Type B pancreatic cell (in vitro differentiated cells): ENCODE measurements at regions not wholly inside any gene's neighbourhood (a gene's known extent, or its start where the extent isn't known, plus 50 kb on each side); places are given as distances from the start of the nearest gene placed in this dataset.

Source experiments
- DNase-seq: peaks from one replicate; pipeline ENCODE4 v3.0.0; 2021; ENCODE audit warnings: mixed read lengths; ENCODE audit not compliant: unreplicated experiment; ENCODE audit errors: extremely low spot score
- H3K27ac Mint-ChIP-seq: 2 replicates; pipeline ENCODE4 v1.8.0; 2021; ENCODE audit warnings: mild to moderate bottlenecking, mixed read lengths
- H3K27me3 Mint-ChIP-seq: 2 replicates; pipeline ENCODE4 v1.8.0; 2021; ENCODE audit warnings: mixed read lengths
- H3K36me3 Mint-ChIP-seq: 2 replicates; pipeline ENCODE4 v1.8.0; 2021; ENCODE audit warnings: mixed read lengths
- H3K4me1 Mint-ChIP-seq: one replicate; pipeline ENCODE4 v1.8.0; 2021; ENCODE audit warnings: mixed read lengths; ENCODE audit not compliant: unreplicated experiment
- H3K4me3 Mint-ChIP-seq: 2 replicates; pipeline ENCODE4 v1.8.0; 2021; ENCODE audit warnings: mild to moderate bottlenecking, mixed read lengths
- H3K9me3 Mint-ChIP-seq: 2 replicates; pipeline ENCODE4 v1.8.0; 2021; ENCODE audit warnings: mixed read lengths
- CTCF ChIP-seq: fragments of 200-600 bp; sonication (generic); conservative IDR thresholded peaks from 2 replicates; pipeline ENCODE4 v1.5.0; 2021; ENCODE audit warnings: antibody characterized with exemption, mild to moderate bottlenecking

- H3K27me3 Mint-ChIP-seq: no peaks in the 10 kb centered on the region
- no peaks in the 10 kb centered on the region for H3K36me3 Mint-ChIP-seq
- DNase-seq: no peak
- H3K9me3 Mint-ChIP-seq: no peaks in the 10 kb centered on the region
- H3K27ac Mint-ChIP-seq: no peak overlapping the region
- no peak overlapping the region for H3K4me3 Mint-ChIP-seq
- TF ChIP-seq CTCF: no peak
- no peaks in the 10 kb centered on the region for H3K4me1 Mint-ChIP-seq
Measured at GRCh38 chrX:147788641-147789350, 122.9 kb upstream of the FMR1 start.

GRCh38 chrX:147800663-147801062 lies 111.1 kb upstream of the FMR1 start:
- no peak for TF ChIP-seq CTCF
- H3K4me1 Mint-ChIP-seq: peaks cover 6% of the 10 kb centered on the region

GRCh38 chrX:147803948-147804347 lies 107.8 kb upstream of the FMR1 start:
- TF ChIP-seq CTCF: peak; percentile 70
- no peak overlapping the region for H3K4me3 Mint-ChIP-seq
- no peaks in the 10 kb centered on the region for H3K9me3 Mint-ChIP-seq
- H3K36me3 Mint-ChIP-seq: no peaks in the 10 kb centered on the region
- H3K27me3 Mint-ChIP-seq: no peaks in the 10 kb centered on the region
- H3K27ac Mint-ChIP-seq: no peak overlapping the region
- DNase-seq: no peak
- peaks cover 6% of the 10 kb centered on the region for H3K4me1 Mint-ChIP-seq

More at GRCh38 chrX:147800663-147801062, 111.1 kb upstream of the FMR1 start:
- Mint-ChIP-seq H3K36me3 (no peaks in the 10 kb centered on the region), H3K27ac (no peak overlapping the region), H3K27me3 (no peaks in the 10 kb centered on the region), H3K4me3 (no peak overlapping the region), H3K9me3 (no peaks in the 10 kb centered on the region)
- no peak for DNase-seq

- H3K27me3 Mint-ChIP-seq: no peaks in the 10 kb centered on the region
- TF ChIP-seq CTCF: no peak
- DNase-seq: no peak
- H3K9me3 Mint-ChIP-seq: no peaks in the 10 kb centered on the region
- no peak overlapping the region for H3K27ac Mint-ChIP-seq
- no peaks in the 10 kb centered on the region for H3K4me1 Mint-ChIP-seq
- H3K4me3 Mint-ChIP-seq: no peak overlapping the region
- no peaks in the 10 kb centered on the region for H3K36me3 Mint-ChIP-seq
Measured at GRCh38 chrX:147811803-147812202, 99.9 kb upstream of the FMR1 start.

- no peaks in the 10 kb centered on the region for H3K36me3 Mint-ChIP-seq
- TF ChIP-seq CTCF: no peak
- DNase-seq: no peak
Measured at GRCh38 chrX:147827070-147827469, 84.6 kb upstream of the FMR1 start.

GRCh38 chrX:147828719-147829118 lies 83.0 kb upstream of the FMR1 start:
- H3K27me3 Mint-ChIP-seq: no peaks in the 10 kb centered on the region
- H3K9me3 Mint-ChIP-seq: peaks cover 5% of the 10 kb centered on the region
- no peak for DNase-seq
- H3K27ac Mint-ChIP-seq: no peak overlapping the region
- no peak for TF ChIP-seq CTCF
- no peaks in the 10 kb centered on the region for H3K4me1 Mint-ChIP-seq
- H3K4me3 Mint-ChIP-seq: no peak overlapping the region
- no peaks in the 10 kb centered on the region for H3K36me3 Mint-ChIP-seq

More at GRCh38 chrX:147827070-147827469, 84.6 kb upstream of the FMR1 start:
- Mint-ChIP-seq H3K27me3 (no peaks in the 10 kb centered on the region), H3K4me3 (no peak overlapping the region), H3K27ac (no peak overlapping the region), H3K4me1 (no peaks in the 10 kb centered on the region), H3K9me3 (peaks cover 5% of the 10 kb centered on the region)
